AG04450 (cell line): ENCODE measurements at regions not wholly inside any gene's neighbourhood (a gene's known extent, or its start where the extent isn't known, plus 50 kb on each side); places are given as distances from the start of the nearest gene placed in this dataset.

Experiments used
- CTCF ChIA-PET: fragments of 300-600, 350-600 bp; formaldehyde crosslinking; extraction: SDS; loops from one replicate; lab custom pipeline; 2022; ENCODE audit warnings: antibody characterized with exemption, inconsistent platforms; lab: Charles Lee
- POLR2A ChIA-PET: fragments of 350-600 bp; formaldehyde crosslinking; extraction: SDS; loops from one replicate; lab custom pipeline; 2021; ENCODE audit warnings: antibody characterized with exemption, inconsistent platforms; lab: Yijun Ruan, JAX
- DNase-seq: peaks from one replicate; pipeline ENCODE4 v3.0.0-alpha.2; 2011; ENCODE audit warnings: low read depth, low spot score
- H3K27ac ChIP-seq: one replicate; pipeline ENCODE4 v1.5.1; 2012; ENCODE audit warnings: low read depth, low read length, control low read depth
- H3K27me3 ChIP-seq: one replicate; pipeline ENCODE4 v1.6.0; 2012; ENCODE audit warnings: low read length; ENCODE audit not compliant: control insufficient read depth, insufficient read depth
- H3K4me3 ChIP-seq: 2 replicates; pipeline ENCODE4 v1.5.1; 2011; ENCODE audit warnings: mild to moderate bottlenecking, low read depth, low read length, control low read depth
- H3K9me3 ChIP-seq: 2 replicates; pipeline ENCODE4 v1.5.1; 2012; ENCODE audit warnings: low read length; ENCODE audit not compliant: control insufficient read depth, insufficient read depth
- TF ChIP-seq, protein P1 (sequence below): IDR thresholded peaks from 2 replicates; pipeline ENCODE4 v1.5.1; 2011; ENCODE audit warnings: low read depth, low read length, control low read depth, inconsistent platforms

DNA sequence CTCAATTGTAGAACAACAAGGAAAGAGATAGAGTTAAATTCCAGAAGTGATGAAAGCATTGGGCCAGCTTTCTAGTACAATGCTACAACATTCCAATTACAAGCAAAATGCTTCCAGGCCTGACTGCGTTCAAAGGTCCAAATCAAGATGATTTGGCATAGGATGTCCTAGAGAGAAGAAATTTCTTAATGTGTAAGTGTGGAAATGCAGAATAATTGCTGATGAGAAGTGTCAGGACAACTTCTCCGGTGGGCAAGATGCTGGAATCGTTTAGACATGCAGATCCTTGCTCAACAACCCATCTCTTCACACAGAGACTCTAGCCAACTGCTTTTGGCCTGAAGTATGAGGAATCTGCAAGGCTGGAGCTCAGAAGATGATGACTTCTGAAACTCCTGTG lies 71.1 kb upstream of the PDZRN3 start:
- Histone ChIP-seq H3K9me3 (no peaks in the 10 kb centered on the region), H3K27ac (no peak overlapping the region), H3K4me3 (no peak overlapping the region), H3K27me3 (no peaks in the 10 kb centered on the region)
- TF ChIP-seq, protein P1, sequence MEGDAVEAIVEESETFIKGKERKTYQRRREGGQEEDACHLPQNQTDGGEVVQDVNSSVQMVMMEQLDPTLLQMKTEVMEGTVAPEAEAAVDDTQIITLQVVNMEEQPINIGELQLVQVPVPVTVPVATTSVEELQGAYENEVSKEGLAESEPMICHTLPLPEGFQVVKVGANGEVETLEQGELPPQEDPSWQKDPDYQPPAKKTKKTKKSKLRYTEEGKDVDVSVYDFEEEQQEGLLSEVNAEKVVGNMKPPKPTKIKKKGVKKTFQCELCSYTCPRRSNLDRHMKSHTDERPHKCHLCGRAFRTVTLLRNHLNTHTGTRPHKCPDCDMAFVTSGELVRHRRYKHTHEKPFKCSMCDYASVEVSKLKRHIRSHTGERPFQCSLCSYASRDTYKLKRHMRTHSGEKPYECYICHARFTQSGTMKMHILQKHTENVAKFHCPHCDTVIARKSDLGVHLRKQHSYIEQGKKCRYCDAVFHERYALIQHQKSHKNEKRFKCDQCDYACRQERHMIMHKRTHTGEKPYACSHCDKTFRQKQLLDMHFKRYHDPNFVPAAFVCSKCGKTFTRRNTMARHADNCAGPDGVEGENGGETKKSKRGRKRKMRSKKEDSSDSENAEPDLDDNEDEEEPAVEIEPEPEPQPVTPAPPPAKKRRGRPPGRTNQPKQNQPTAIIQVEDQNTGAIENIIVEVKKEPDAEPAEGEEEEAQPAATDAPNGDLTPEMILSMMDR = no peak
- DNase-seq = no peak
- ChIA-PET CTCF (interaction anchor here (1.0 to 1.4 kb wide), 2 partner anchors 14 to 23 kb away, joined by 4 to 8 read pairs; no protein-coding TSS in a partner anchor), POLR2A (no interaction called here)

DNA sequence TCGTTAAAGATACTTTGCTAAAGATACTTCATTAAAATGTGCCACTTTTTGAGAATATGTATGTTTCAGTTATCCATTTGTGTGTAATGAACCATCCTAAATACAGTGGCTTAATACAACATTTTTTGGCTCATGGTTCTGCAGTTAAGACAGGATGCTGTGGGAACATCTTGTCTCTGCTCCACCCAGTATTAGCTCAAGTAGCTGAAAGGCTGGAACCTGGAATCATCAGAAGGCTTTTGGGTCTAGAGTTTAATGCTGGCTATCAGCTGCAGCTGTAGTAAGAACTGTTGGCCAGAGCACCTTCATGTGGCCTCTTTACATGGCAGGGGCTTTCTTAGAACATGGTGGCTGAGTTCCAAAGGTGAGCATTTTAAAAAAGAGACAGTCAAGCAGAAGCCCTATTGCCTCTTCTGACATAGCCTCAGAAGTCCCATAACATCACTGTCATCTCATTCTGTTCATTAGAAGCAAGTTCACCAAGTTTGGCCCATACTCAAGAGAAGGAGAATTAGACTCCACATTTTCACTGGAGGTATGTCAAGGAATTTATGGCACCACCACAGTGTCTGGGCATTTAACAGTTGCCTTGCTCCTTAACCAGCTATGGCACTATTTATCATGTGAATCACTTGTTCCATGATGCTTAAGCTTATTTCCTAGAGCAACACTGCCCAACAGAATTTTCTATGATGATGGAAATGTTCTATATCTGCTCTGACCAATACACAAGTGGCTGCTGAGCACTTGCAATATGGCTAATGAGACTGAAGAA lies 70.4 kb upstream of the PDZRN3 start:
- Histone ChIP-seq H3K27ac (no peak overlapping the region), H3K27me3 (no peaks in the 10 kb centered on the region), H3K4me3 (no peak overlapping the region), H3K9me3 (no peaks in the 10 kb centered on the region)
- no peak for DNase-seq
- ChIA-PET CTCF (interaction anchor here (1.0 to 1.4 kb wide), 2 partner anchors 15 to 24 kb away, joined by 4 to 8 read pairs; no protein-coding TSS in a partner anchor), POLR2A (no interaction called here)
- TF ChIP-seq, protein P1 = no peak

DNA sequence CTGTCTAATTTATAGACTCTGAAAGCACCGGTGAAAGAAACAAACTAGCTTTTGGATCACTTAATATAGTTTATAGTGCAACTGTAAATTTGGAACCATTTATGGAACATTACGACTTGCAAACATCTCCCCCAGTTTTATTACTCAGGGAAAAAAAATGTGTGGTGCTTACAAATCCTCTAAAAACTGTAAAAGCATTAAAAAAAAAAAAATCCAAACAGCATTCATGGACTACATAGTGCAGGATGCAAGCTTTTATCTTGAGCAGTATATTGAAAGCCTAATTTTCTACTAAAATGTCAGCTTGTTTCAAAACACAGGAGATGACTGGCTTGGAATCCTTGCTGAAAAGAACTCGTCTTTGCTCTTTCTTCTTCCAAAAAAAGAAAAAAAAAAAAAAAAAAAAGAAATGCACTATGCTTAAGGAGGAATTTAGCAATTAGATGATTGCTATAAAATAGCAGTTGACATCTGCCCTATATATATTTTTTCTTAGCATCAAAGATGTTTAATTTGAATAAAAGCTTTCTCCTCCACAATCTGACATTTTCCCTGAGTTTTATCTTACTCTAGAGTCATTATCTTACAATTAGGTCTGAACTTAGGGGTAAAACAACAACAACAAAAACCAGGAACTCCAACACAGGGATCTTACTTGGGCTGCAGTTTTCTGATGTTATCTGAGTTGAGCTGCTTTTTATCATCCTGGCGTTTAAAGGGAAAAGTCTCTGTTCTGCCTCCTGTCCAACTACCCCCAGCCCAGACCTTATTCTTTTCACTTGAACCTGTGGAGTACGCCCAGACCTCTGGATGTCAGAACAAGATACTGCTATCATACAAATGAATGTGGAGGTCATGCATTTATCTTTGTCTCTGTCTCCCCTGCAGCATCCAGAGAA lies 62.6 kb upstream of the PDZRN3 start:
- DNase-seq = peak; percentile 18
- Histone ChIP-seq H3K4me3 (no peak overlapping the region), H3K27me3 (no peaks in the 10 kb centered on the region), H3K9me3 (no peaks in the 10 kb centered on the region), H3K27ac (no peak overlapping the region)
- ChIA-PET POLR2A (interaction anchor here (0.6 to 0.7 kb wide), 5 partner anchors 39 to 685 kb away, joined by 3 to 6 read pairs (median 4); no protein-coding TSS in a partner anchor), CTCF (interaction anchor here (0.6 to 0.8 kb wide), 4 partner anchors 47 to 271 kb away, joined by 3 to 4 read pairs (median 4); no protein-coding TSS in a partner anchor)
- TF ChIP-seq, protein P1 = no peak

DNA sequence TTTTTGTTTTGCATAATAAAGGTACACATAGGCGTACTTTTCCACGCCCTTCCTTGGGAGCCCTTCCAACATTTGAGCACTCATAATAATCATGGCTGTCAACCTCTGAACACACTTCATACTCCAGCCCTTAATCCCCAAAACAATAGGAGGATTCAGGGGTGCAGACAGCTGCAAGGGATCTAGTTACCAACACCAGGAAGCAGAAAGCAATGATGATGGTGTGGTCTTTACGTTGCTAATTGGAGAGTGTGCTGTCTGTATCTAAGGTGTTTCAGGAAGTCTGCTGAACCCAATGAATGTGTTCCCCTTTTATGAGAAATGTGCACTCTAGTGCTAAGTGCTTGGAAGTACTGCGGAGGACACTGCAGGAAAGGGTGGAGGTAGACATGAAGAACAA lies 60.3 kb upstream of the PDZRN3 start:
- DNase-seq = no peak
- POLR2A ChIA-PET = no interaction called here
- Histone ChIP-seq H3K4me3 (no peak overlapping the region), H3K9me3 (no peaks in the 10 kb centered on the region), H3K27ac (no peak overlapping the region), H3K27me3 (no peaks in the 10 kb centered on the region)
- TF ChIP-seq, protein P1 = no peak
- CTCF ChIA-PET = no interaction called here
